GM12875 (cell line): ENCODE measurements at regions not wholly inside any gene's neighbourhood (a gene's known extent, or its start where the extent isn't known, plus 50 kb on each side); places are given as distances from the start of the nearest gene placed in this dataset.

Experiments
- H3K4me3 ChIP-seq: one replicate; pipeline ENCODE4 v1.5.1; 2011; ENCODE audit warnings: low read depth, low read length, control low read depth
- CTCF ChIP-seq: IDR thresholded peaks from 2 replicates; pipeline ENCODE4 v1.5.1; 2011; ENCODE audit warnings: low read depth, mild to moderate bottlenecking, control low read depth, inconsistent platforms, low read length, moderate library complexity, borderline replicate concordance; ENCODE audit not compliant: insufficient read depth

- H3K4me3 ChIP-seq: no peak overlapping the region
- no peak for TF ChIP-seq CTCF
Measured at GRCh38 chr15:93319121-93319814, 230.3 kb upstream of the RGMA start.

- TF ChIP-seq CTCF: no peak
- no peak overlapping the region for H3K4me3 ChIP-seq
Measured at GRCh38 chr15:93317772-93318171, 228.8 kb upstream of the RGMA start.

GRCh38 chr15:93314245-93314644, 225.2 kb upstream of the RGMA start:
- H3K4me3 ChIP-seq: no peak overlapping the region
- TF ChIP-seq CTCF: no peak

GRCh38 chr15:93312891-93313486, 224.0 kb upstream of the RGMA start:
- H3K4me3 ChIP-seq: no peak overlapping the region
- no peak for TF ChIP-seq CTCF

GRCh38 chr15:93311620-93312019, 222.6 kb upstream of the RGMA start:
- H3K4me3 ChIP-seq: no peak overlapping the region
- TF ChIP-seq CTCF: no peak

GRCh38 chr15:93308026-93308690, 219.1 kb upstream of the RGMA start:
- TF ChIP-seq CTCF: no peak

GRCh38 chr15:93307513-93307912, 218.5 kb upstream of the RGMA start:
- no peak for TF ChIP-seq CTCF

More at GRCh38 chr15:93308026-93308690, 219.1 kb upstream of the RGMA start:
- no peak overlapping the region for H3K4me3 ChIP-seq

More at GRCh38 chr15:93307513-93307912, 218.5 kb upstream of the RGMA start:
- no peak overlapping the region for H3K4me3 ChIP-seq
